MV-4-11 (cell line): ENCODE measurements at regions not wholly inside any gene's neighbourhood (a gene's known extent, or its start where the extent isn't known, plus 50 kb on each side); places are given as distances from the start of the nearest gene placed in this dataset.

Experiments
- DNase-seq: peaks from one replicate; lab custom pipeline; 2025; lab: John Stamatoyannopoulos, UW

DNA sequence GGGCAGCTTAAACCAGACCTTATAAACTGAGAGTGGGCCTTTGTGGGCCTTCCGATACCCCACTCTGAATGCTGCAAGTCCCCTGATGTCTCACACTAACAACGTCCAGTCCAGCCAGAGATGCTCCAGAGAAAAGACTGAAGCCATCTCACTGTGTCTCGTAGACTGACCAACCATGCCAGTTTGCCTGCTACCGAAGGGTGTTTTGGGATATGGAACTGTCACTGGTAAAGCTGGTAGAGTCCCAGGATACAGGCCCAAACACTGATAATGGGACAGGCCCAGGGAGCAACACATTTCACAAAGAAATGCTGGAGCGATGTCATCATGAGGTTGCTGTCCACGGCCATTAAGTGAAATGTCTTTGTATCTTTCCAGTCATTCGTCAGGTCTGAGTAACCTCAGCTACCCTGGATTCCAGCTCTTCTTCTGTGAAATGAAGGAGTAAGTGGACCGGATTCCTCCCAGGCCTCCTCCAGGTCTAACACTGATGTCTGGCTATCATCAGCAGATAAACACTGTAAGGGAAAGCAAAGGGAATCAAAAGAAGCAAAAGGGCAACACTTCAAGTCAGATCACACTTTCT is 81.6 kb downstream of the SLC5A7 start:
- DNase-seq = no peak

DNA sequence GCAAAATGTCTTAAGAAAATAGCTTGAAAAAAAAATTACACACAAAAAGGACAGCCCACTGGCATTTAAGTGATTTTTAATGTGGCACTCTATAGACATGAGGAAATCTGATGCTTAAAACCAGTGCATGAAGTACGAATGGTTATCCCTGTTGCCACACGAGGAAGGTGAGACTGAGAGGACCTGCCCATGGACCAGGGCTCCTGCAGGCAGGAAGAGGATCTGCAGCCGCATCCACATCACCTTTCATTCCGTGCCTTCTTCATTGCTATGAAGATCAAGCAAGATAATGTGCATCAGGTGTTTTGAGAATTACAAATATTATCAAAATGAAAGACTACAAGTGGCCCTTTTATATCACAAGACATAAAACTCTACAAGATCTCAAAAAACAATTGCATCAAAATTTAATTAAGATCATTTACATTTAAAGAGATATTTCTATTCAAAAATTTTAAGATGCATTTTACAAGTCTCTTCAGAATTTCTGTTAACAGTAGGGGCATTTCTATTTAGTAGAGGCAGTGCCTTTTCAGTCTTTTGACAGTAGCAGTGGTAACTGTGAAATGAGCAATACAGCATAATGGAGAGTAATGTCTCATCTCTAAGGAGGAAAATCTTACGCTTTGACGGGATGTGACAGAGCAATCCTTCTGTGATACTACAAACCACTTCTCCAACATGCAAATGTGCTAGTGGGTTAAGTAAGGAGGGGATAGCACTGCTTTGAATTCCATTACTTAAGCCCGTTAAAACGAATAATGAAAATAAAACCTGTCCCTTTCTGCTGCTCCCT is 83.4 kb downstream of the SLC5A7 start:
- DNase-seq = no peak

DNA sequence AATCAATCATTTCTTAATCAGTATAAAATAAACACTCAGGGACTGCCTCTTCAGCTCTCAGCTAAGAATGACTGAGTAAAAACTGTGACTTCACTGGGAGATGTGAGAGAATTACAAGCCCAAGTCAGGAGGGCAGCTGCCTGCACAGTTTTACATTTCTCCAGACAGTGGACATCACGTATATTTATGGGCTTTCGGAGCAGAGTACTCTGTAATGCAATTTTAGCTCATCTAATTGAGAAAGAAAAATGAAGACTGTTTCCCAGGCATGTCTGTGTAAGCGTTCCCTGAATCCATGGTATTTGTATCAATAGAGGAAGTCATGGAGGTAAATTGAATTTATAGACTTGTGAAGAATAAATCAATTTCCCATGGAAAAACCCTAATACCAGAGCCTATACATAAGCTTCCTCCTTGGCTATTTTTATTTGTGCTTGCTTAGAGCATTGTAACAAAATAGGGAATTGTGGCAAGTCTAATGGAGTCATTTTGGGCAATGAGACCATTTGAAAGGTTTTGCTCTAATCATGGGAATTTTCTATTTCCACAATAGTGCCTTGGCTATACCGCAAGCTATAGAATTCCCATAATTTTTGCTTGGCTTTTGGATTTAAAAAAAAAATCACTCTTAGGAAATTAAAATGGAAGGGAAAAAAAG is 87.2 kb downstream of the SLC5A7 start:
- DNase-seq = no peak

DNA sequence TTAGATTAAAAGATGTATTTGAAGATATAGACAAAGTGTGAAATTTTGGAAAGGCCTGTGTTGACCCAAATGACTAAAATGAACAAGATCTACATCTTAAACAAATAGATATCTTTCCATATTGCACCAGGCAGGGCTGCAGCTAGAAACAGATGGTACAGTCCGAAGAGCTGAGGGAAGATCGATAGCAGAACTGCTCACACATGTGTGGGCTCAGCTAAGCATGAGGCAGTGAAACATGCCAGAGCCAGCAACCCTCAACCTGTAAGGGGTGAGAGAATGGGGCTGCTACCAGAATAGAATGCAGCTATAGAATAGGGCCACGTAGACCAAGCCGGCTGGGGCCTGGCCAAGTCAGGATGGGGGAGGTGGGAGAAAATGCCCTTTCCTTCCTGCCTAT is 87.8 kb downstream of the SLC5A7 start:
- no peak for DNase-seq

DNA sequence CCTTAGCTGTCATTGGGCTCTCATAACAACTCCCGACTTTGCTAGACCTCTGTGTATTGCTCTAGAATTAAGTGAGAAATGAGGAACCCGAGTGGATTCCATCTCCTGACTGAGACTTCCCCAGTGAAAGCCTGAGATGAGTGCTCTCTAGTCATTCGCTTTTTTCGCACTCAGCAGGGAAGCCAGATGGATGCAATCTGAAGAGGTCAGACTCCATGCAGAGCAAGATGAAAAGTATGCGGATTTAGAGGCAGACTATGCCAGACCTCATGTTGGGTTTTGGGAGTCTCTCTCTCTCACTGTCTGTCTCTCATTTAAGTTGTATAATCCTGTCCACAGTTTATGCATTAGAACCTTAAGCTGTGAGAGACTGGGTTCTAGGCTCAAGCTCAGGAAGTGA is 88.6 kb downstream of the SLC5A7 start:
- no peak for DNase-seq

DNA sequence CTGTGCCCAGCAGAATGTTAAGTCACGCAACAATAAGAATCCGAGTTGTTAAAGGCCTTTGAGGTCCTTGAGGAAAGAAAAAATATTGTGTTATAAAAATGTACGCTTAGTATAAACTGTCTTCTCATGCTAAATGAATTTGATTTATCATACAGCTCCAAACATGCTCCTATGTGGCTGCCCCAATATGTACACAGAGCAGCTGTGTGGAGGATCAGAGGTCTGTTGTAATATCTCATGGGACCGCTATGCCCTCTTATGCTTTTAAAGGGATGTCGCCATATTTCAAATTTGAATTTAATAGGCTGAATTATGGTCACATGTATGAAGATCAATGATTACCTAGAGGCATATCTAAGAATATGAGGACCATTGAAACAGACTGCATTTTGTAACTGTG is 90.2 kb downstream of the SLC5A7 start:
- DNase-seq = no peak

DNA sequence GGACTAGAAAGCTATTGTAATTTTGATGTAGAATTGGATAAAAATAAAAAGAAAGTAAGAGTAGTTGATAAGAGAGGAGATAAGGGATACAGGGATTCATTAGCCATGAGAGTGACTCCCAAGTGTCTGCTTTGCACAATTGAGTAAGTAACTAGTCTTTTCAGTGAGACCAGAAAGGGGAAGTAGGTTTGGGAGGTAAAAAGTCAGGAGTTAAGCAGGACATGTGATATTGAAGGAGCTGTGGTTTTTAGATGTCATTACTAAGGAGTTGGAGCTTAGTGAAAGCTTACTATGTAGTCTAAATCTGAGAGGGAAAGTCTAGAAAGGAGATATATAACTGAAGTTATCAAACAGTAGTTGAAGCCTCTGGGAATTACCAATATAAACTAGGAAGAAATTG is 93.4 kb downstream of the SLC5A7 start:
- DNase-seq = peak; percentile 42

DNA sequence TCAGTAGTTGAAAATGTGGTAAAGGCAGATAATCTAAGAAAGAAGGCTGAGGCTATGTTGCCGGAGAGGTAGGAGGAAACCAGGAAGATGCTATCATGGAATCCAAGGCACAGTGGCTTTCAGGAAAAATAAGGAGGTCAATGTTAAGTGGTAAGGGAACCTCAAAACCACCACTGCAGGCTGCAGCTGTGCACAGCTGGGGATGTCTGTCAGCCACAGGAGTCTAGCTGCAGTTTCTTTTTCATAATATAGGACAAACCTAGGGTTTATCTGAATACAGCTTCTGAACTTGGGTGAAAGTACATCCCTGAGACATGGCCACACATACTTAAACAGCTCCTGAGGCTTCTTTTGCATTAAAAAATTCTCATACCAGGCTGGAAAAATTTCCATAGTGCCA is 93.9 kb downstream of the SLC5A7 start:
- no peak for DNase-seq

DNA sequence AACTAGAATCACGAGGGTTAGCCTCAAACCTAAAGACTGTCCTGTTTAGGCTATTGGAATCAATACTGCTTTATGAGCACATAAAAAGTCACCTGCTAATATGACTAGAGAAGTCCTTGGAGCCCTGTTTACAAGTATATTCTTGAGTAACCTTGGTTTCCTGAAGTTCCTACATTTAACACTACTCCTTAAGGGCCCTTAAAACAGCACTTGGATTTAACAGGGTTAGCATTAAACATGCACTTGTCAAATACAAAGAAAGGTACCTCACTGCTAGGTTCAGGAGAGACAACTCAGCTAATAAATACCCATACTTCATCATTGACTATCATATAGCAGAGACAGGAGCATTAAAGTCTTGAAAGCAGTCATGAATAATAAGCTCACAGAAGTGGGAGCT is 96.7 kb downstream of the SLC5A7 start:
- no peak for DNase-seq

DNA sequence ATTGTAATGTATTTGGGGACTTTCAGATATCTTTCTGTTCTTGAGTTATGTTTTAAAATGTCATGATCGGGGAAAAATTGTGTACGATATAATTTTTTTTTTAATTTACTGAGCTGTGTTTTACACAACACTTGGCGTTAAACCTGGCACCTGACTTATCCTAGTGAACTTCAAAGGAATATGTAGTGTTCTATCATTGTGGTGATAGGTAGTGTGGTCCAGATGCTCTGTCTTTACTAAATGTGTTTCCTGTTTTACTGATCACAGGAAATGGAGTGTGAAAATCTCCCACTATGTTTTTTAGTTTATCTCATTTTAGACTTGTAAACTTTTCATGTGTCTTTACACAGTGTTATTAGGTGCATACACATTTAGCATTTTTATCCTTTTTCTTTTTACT is 98.0 kb downstream of the SLC5A7 start:
- no peak for DNase-seq

DNA sequence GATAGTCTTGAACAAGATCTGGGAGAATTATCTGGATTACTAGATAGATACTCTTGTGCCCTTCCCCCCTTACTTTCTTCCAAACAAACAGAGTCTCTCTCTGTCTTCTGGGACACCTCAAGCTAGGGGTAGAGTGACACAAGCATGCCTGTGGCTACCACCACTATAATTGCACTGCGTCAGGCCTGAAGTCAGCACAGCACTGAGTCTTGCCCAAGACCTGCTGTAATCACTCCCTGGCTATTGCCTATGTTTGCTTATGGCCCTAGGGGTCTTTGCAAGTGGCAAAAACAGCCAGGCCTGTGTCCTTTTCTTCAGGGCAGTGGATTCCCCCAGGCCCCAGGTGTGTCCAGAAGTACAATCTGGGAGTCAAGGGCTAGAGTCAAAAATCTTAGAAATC is 106.6 kb downstream of the SLC5A7 start:
- DNase-seq = no peak

DNA sequence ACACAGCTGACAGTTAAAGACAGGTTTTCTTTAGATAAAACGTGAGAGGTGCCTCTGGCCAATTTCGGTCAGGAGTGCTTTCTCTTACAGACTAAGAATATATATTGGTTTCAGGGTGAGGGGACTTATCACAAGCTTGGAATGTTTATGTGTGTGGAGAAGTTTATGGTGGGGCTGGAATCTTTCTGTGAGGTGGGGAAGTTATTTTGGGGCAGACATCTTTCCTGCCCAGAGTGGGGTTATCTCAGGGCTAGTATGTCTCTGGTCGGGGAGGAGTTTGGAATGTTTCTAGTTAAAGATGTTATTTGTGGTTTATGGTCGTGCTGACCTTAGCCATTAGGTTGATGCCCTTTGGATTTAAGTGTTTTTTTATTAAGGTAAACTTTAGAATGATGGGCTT is 115.2 kb downstream of the SLC5A7 start:
- DNase-seq = no peak

DNA sequence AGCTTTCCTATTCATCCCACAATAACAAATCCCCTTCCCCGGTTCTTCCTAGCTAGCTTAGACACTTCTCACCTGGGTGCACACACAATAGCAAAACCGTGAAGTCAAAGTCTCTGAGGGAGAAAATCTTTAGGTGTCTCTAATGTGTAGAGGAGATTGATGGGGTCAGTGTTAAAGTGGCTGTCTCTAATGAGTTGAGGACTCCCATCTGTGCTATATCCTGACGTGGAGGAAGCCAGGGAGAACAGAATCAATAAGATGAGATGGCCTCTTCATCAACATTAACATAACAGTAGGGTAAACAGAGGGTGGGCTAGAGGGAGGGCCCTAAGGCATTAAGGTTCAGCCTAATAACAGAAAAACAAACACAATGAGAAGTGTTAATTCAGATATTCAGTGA is 120.4 kb downstream of the SLC5A7 start:
- no peak for DNase-seq

DNA sequence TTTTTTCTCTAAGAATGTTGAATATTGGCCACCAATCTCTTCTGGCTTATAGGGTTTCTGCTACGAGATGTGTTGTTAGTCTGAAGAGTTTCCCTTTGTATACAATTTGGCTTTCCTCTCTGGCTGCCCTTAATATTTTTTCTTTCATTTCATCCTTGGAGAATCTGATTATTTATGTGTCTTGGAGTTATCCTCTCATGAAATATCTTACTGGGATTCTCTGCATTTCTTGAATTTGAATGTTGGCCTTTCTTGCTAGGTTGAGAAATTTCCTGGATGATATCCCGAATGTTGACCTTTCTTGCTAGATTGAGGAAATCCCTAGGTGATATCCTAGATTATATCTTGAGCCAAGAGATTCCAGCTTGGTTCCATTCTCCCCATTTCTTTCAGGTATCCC is 125.6 kb downstream of the SLC5A7 start:
- no peak for DNase-seq

DNA sequence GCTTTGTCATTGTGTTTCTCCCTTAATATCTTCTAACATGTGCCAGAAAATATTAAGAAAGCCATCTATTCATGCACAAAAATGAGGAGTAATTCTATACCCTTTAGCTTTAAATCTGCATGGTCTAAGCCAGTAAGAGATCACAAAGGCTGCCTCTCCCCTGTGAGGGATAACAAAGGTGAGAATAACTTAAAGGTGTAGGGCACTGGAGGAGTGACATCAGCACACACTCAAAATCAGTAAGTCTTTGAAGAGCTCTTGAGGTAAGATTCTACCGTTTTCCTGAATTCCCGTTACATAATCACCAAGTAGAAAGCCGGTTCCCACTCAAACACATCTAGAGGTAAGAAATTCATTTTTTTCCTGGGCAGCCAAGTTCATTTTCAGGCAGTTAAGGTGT is 123.9 kb upstream of the SULT1C3 start:
- no peak for DNase-seq

DNA sequence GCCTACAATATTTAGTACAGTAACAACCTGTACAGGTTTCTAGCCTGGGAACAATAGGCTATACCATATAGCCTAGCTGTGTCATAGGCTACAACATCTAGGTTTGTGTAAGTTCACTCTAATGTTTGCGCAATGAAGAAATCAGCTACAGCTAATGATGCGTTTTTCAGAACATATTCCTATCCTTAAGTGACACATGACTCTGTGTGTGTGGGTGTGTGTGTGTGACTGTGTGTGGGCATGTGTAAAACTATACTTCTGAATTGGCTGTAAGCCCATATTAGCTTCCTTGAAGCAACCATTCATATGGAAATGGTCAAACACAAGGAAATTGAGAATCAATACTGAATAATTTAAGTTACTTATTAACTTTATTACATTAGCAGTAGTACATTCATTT is 120.8 kb upstream of the SULT1C3 start:
- no peak for DNase-seq

DNA sequence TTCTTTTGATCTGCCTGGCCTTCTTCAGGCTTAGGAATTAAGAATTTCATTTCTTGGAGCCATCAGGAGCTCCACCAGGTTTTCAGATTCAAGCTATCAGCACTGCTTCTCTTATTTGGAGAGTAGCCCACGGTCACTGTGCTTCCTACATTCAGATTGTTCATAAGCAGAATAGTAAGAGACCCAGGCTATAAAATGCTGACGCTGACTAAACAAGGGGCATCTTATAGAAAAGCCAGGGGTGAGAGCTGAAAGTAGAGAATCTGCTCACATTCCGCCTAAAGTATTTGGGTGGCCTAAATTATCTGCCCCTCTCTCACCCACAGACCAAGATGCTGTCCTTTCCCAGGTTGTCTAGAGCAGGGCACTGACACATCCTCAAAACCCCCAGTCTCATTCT is 120.3 kb upstream of the SULT1C3 start:
- DNase-seq = no peak

DNA sequence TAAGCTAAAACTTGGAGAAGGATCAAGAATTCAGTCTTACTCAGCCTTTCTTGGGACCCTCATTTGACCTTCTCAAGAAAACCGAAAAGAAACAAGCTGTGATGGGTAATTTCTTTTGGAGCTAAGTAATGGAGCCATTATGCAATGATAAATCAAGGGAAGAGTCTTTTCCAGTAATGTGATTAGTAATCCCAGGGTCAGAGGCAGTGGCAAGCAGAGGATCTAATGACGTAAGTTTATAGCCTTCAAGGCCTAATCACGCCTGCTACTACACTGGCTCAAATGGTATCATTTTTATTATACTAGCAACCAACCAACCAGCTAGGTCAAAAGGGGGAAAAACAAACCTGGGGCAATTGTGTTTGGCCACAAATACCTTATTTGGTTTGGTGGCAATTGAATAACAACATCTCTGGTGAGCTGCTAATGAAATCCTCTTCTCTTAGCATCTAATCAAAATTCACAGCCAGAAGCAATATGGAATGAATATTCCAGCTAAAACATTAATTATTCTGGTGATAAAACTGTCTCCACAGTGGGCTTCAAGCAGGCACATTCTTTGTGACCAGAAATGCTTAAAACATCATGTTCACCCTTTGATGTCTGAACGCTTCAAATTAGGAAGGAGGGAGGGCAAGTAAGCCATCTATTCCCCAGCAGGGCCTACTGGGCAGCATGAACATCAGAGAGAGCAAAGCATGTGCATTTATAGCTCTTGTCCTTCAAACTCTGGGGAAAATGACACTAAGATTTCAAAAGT is 114.9 kb upstream of the SULT1C3 start:
- DNase-seq = no peak

DNA sequence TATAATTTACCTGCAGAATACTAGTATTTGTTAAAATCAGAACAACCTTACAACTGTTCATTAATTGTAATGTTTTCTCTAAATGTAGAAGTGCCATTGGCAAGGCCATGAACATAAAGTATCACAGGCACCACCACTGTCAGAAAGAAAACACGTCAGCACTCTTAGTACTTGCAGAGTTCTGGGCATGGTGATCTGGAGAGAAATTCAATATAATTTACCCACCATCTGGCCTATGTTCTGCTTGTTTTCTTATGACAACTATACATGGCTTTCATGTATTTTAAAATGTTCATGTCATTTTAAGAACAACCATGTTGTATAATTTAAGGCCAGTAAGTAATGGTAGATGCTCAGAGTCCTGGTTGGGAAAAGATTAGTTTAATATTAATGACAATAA is 114.2 kb upstream of the SULT1C3 start:
- DNase-seq = no peak

DNA sequence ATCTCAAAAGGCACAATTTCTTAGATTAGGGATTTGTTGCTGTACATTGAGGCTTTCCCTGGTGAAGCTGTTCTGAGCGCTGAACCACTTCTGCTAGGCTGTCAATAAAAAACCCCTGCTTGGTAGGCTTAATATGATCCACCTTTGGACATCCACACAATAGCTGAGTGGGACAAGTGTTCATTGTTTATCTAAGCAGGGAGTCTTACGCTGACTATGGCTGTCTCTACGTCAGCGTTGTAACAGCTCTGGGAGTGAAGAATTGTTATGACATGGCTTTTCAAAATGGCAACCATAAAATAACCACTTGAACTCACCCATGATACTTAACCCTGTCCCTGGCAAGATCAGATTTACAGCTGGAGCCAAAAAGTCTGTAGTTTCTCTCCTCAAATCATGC is 111.5 kb upstream of the SULT1C3 start:
- no peak for DNase-seq

DNA sequence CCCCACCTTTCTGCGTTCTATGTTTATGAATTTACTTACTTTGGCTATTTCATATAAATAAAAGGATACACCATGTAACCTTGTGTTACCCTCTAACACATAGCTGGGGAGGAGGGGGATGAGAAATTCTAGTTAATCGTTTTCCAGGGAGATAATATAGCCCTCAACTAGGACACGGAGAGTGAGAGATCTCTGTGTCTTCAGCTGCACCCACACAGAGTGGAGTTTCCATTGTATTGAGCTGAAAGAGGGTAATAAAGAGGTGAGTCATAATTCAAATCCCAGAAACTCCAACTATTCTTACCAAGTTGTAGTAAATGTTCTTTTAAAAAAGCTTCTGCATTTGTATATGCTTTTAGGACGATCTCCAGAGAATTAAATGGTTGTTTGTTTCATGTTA is 110.1 kb upstream of the SULT1C3 start:
- DNase-seq = no peak

DNA sequence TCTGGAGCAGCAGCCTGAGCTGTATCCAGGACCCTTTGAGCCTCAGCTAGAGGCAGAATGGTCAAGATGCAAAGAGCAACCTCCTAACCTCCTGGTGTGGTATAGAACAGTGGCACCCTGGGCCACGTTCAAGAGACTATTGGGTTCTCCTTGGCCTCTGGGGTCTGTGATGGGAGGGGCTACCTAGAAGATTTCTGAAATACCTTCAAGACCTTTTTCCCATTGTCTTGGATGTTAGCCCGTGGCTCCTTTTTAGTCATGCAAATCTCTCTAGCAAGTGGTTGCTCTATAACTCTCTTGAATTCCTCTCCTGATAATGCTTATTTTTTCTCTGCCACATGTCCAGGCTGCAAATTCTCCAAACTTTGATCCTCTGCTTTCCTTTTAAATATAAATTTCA is 106.3 kb upstream of the SULT1C3 start:
- no peak for DNase-seq

DNA sequence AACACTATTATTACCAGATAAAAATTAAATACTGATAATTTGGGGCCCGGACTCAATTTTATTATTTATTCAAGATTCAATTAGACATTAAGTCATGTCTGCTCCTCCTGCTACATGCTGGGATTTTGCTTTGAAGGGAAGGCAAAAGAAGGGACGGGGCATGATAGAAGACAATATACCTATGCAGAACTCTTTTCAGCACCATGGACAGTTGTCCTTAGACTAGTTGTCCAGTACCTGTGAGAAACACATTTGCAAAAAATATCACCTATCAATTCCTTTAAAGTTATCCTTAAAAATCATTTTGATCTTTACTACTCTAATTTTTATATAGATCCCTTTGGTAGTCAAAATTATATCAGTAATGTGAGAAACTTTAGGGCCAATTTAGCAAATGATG is 100.2 kb upstream of the SULT1C3 start:
- DNase-seq = peak; percentile 2
